Peyer's patch (tissue), 4 donors: ENCODE measurements at regions not wholly inside any gene's neighbourhood (a gene's known extent, or its start where the extent isn't known, plus 50 kb on each side); places are given as distances from the start of the nearest gene placed in this dataset.

Experiments used
- DNase-seq, 3 donors: peaks; one replicate each; pipeline ENCODE4 v3.0.0-alpha.2; 2017 to 2019
- H3K27ac ChIP-seq, 4 donors: fragments of 200-600 bp; sonication (generic); one replicate each; pipeline ENCODE4 v1.5.1; 2016 to 2019
- H3K27me3 ChIP-seq, 2 donors: fragments of 200-600 bp; sonication (generic); one replicate each; pipeline ENCODE4 v1.5.1; 2019
- H3K36me3 ChIP-seq, 3 donors: fragments of 200-600 bp; sonication (generic); one replicate each; pipeline ENCODE4 v1.5.1; 2016 to 2019
- H3K4me1 ChIP-seq, 4 donors: fragments of 200-600 bp; sonication (generic); one replicate each; pipeline ENCODE4 v1.5.1; 2016 to 2019
- H3K4me3 ChIP-seq, 4 donors: fragments of 200-600 bp; sonication (generic); 1 replicate in 3 of 4; 2 replicates in 1 of 4; pipeline ENCODE4 v1.5.1; 2016 to 2019; ENCODE audit warnings: mild to moderate bottlenecking in 1 of 4
- H3K9me3 ChIP-seq, 4 donors: fragments of 200-600 bp; sonication (generic); one replicate each; pipeline ENCODE4 v1.5.1; 2016 to 2019; ENCODE audit warnings: mild to moderate bottlenecking in 1 of 4
- CTCF ChIP-seq, 6 experiments: fragments of 450-650 bp in 4 of 6; fragments of 200-600 bp in 2 of 6; sonication (generic) in 1 of 6; IDR thresholded peaks; one replicate each; pipeline ENCODE4 v1.5.1; 2017 to 2019; ENCODE audit warnings: antibody characterized with exemption in 6 of 6, mild to moderate bottlenecking in 3 of 6, moderate library complexity in 1 of 6
- POLR2A ChIP-seq, 2 donors: fragments of 450-650 bp; IDR thresholded peaks; one replicate each; pipeline ENCODE4 v1.5.1; 2017; ENCODE audit warnings: antibody characterized with exemption in 2 of 2, mild to moderate bottlenecking in 2 of 2, moderate library complexity in 2 of 2

- Histone ChIP-seq H3K27me3 (no peaks in the 10 kb centered on the region), H3K27ac (no peak overlapping the region), H3K4me3 (no peak overlapping the region), H3K9me3 (no peaks in the 10 kb centered on the region), H3K36me3 (no peaks in the 10 kb centered on the region), H3K4me1 (no peaks in the 10 kb centered on the region)
- no peak for DNase-seq
- TF ChIP-seq POLR2A (IDR thresholded peaks at IDR 0.05) (no peak), CTCF (IDR thresholded peaks at IDR 0.05) (no peak)
Observed at GRCh38 chr10:53325066-53325465, 552.5 kb upstream of the MBL2 start.

- no peaks in the 10 kb centered on the region for H3K27me3 ChIP-seq
- no peak overlapping the region for H3K4me3 ChIP-seq
- TF ChIP-seq POLR2A (IDR thresholded peaks at IDR 0.05) (no peak), CTCF (IDR thresholded peaks at IDR 0.05) (peak in 2 of 6 experiments; percentile 16 to 25)
- H3K36me3 ChIP-seq = no peaks in the 10 kb centered on the region
- no peaks in the 10 kb centered on the region for H3K4me1 ChIP-seq
- H3K9me3 ChIP-seq = no peaks in the 10 kb centered on the region
- DNase-seq = no peak
- no peak overlapping the region for H3K27ac ChIP-seq
Observed at GRCh38 chr10:53315709-53316108, 543.1 kb upstream of the MBL2 start.

GRCh38 chr10:53314876-53315275 lies 542.3 kb upstream of the MBL2 start:
- Histone ChIP-seq H3K4me1 (no peaks in the 10 kb centered on the region), H3K27ac (no peak overlapping the region), H3K36me3 (no peaks in the 10 kb centered on the region), H3K27me3 (no peaks in the 10 kb centered on the region), H3K9me3 (no peaks in the 10 kb centered on the region), H3K4me3 (no peak overlapping the region)
- TF ChIP-seq CTCF (IDR thresholded peaks at IDR 0.05) (no peak), POLR2A (IDR thresholded peaks at IDR 0.05) (no peak)
- no peak for DNase-seq

GRCh38 chr10:53298443-53298842 lies 525.9 kb upstream of the MBL2 start:
- no peak overlapping the region for H3K27ac ChIP-seq
- TF ChIP-seq POLR2A (IDR thresholded peaks at IDR 0.05) (no peak), CTCF (IDR thresholded peaks at IDR 0.05) (no peak)

GRCh38 chr10:53284615-53285182 lies 512.1 kb upstream of the MBL2 start:
- no peaks in the 10 kb centered on the region for H3K4me1 ChIP-seq
- no peak overlapping the region for H3K4me3 ChIP-seq
- DNase-seq = no peak
- no peak overlapping the region for H3K27ac ChIP-seq
- no peaks in the 10 kb centered on the region for H3K27me3 ChIP-seq
- no peaks in the 10 kb centered on the region for H3K9me3 ChIP-seq
- TF ChIP-seq CTCF (IDR thresholded peaks at IDR 0.05) (no peak), POLR2A (IDR thresholded peaks at IDR 0.05) (no peak)
- H3K36me3 ChIP-seq = no peaks in the 10 kb centered on the region

More at GRCh38 chr10:53298443-53298842, 525.9 kb upstream of the MBL2 start:
- Histone ChIP-seq H3K9me3 (no peaks in the 10 kb centered on the region), H3K4me3 (no peak overlapping the region), H3K27me3 (no peaks in the 10 kb centered on the region), H3K36me3 (no peaks in the 10 kb centered on the region), H3K4me1 (no peaks in the 10 kb centered on the region)
- DNase-seq = no peak

- no peaks in the 10 kb centered on the region for H3K4me1 ChIP-seq
- H3K27me3 ChIP-seq = no peaks in the 10 kb centered on the region
- TF ChIP-seq CTCF (IDR thresholded peaks at IDR 0.05) (no peak), POLR2A (IDR thresholded peaks at IDR 0.05) (no peak)
- no peak for DNase-seq
- H3K4me3 ChIP-seq = no peak overlapping the region
- H3K9me3 ChIP-seq = no peaks in the 10 kb centered on the region
- no peaks in the 10 kb centered on the region for H3K36me3 ChIP-seq
- H3K27ac ChIP-seq = no peak overlapping the region
Observed at GRCh38 chr10:53276797-53277196, 504.2 kb upstream of the MBL2 start.
